Endothelial cell of umbilical vein (primary cell): ENCODE measurements at regions not wholly inside any gene's neighbourhood (a gene's known extent, or its start where the extent isn't known, plus 50 kb on each side); places are given as distances from the start of the nearest gene placed in this dataset.

Experiments used
- BruUV-seq: library from RNA; stranded (reverse); fragments of 400-500 nt; replicated peaks from 2 replicates; lab custom pipeline; 2021; lab: Mats Ljungman, UMichigan
- CTCF ChIA-PET: fragments of 300-600, 350-600 bp; sonication (Branson Sonifier 250); formaldehyde crosslinking; loops from one replicate; lab custom pipeline; 2021; ENCODE audit warnings: antibody characterized with exemption, inconsistent platforms; lab: Charles Lee
- POLR2A ChIA-PET: fragments of 300-600, 350-600 bp; sonication (Branson Sonifier 250); formaldehyde crosslinking; loops from one replicate; lab custom pipeline; 2021; ENCODE audit warnings: antibody characterized with exemption, inconsistent platforms; lab: Charles Lee
- DNase-seq: peaks from one replicate; pipeline ENCODE4 v3.0.0-alpha.2; 2011; ENCODE audit warnings: low read depth, low spot score
- FAIRE-seq: peaks from 2 replicates; lab custom pipeline; 2011; peaks lifted over from hg19 to GRCh38; lab: Jason Lieb, UNC
- H2AFZ ChIP-seq: 2 replicates; pipeline ENCODE4 v1.6.0; 2012; ENCODE audit warnings: low read depth, low read length, control low read depth, inconsistent platforms
- H3K27ac ChIP-seq: 2 replicates; pipeline ENCODE4 v1.5.1; 2011; ENCODE audit warnings: low read depth, mild to moderate bottlenecking, control low read depth, low read length, moderate library complexity; ENCODE audit not compliant: insufficient read depth
- H3K27me3 ChIP-seq, 2 experiments: 2 replicates each; pipeline versions ENCODE4 v1.6.0 to v1.6.1; 2011; ENCODE audit warnings: low read length in 2 of 2, mixed read lengths in 1 of 2; ENCODE audit not compliant: control insufficient read depth in 2 of 2, insufficient read depth in 2 of 2
- H3K36me3 ChIP-seq, 2 experiments: 2 replicates in 1 of 2; 3 replicates in 1 of 2; pipeline ENCODE4 v1.5.1; 2011; ENCODE audit warnings: low read length in 2 of 2, mild to moderate bottlenecking in 1 of 2, moderate library complexity in 1 of 2; ENCODE audit not compliant: control insufficient read depth in 2 of 2, insufficient read depth in 2 of 2; ENCODE audit errors: extremely low read depth in 1 of 2
- H3K4me1 ChIP-seq: 3 replicates; pipeline ENCODE4 v1.5.1; 2011; ENCODE audit warnings: mild to moderate bottlenecking, low read length; ENCODE audit not compliant: control insufficient read depth, insufficient read depth; ENCODE audit errors: extremely low read depth
- H3K4me2 ChIP-seq: 2 replicates; pipeline ENCODE4 v1.6.1; 2011; ENCODE audit warnings: low read length, control low read depth, mixed read lengths; ENCODE audit not compliant: insufficient read depth
- H3K4me3 ChIP-seq, 3 experiments: fragments of 200-600 bp in 1 of 3; sonication (generic), shearing (Covaris generic) in 1 of 3; replicated peaks in 1 of 3; 2 replicates each; pipeline ENCODE4 v1.5.1; 2011 to 2016; ENCODE audit warnings: control low read depth in 3 of 3, low read length in 3 of 3, mild to moderate bottlenecking in 2 of 3, inconsistent platforms in 1 of 3, low read depth in 1 of 3, moderate library complexity in 1 of 3; ENCODE audit not compliant: insufficient read depth in 1 of 3
- H3K79me2 ChIP-seq: 2 replicates; pipeline ENCODE4 v1.6.0; 2012; ENCODE audit warnings: low read length, inconsistent platforms; ENCODE audit not compliant: control insufficient read depth, insufficient read depth
- H3K9ac ChIP-seq: replicated peaks from 2 replicates; pipeline ENCODE3; 2011; ENCODE audit warnings: low read length, control low read depth; ENCODE audit not compliant: insufficient read depth; ENCODE audit errors: extremely low read depth
- H3K9me1 ChIP-seq: replicated peaks from 3 replicates; pipeline ENCODE4 v1.6.0; 2011; ENCODE audit warnings: mild to moderate bottlenecking, low read length; ENCODE audit not compliant: control insufficient read depth, insufficient read depth; ENCODE audit errors: extremely low read depth
- H3K9me3 ChIP-seq: replicated peaks from 2 replicates; pipeline ENCODE4 v1.5.1; 2012; ENCODE audit warnings: low read length, inconsistent platforms; ENCODE audit not compliant: control insufficient read depth, insufficient read depth
- H4K20me1 ChIP-seq: replicated peaks from 2 replicates; pipeline ENCODE3; 2011; ENCODE audit warnings: mild to moderate bottlenecking, low read length; ENCODE audit not compliant: control insufficient read depth, insufficient read depth; ENCODE audit errors: extremely low read depth
- CTCF ChIP-seq, 2 donors: IDR thresholded peaks; 1 replicate in 1 of 2; 2 replicates in 1 of 2; pipeline ENCODE4 v1.5.1; 2011; ENCODE audit warnings: low read length in 2 of 2, mild to moderate bottlenecking in 2 of 2, moderate library complexity in 2 of 2, control low read depth in 1 of 2, inconsistent platforms in 1 of 2, low read depth in 1 of 2; ENCODE audit not compliant: insufficient read depth in 1 of 2; ENCODE audit errors: extremely low read depth in 1 of 2
- FOS ChIP-seq: IDR thresholded peaks from 2 replicates; pipeline ENCODE4 v1.6.1; 2011; ENCODE audit warnings: mild to moderate bottlenecking, low read length, moderate library complexity, borderline replicate concordance; ENCODE audit not compliant: insufficient read depth
- MYC ChIP-seq: IDR thresholded peaks from one replicate; pipeline ENCODE4 v1.6.1; 2011; ENCODE audit warnings: mild to moderate bottlenecking, low read depth, low read length
- POLR2A ChIP-seq: IDR thresholded peaks from 2 replicates; pipeline ENCODE4 v1.6.1; 2012; ENCODE audit warnings: low read depth, mild to moderate bottlenecking, control low read depth, low read length
- dilution Hi-C: fragments of 300-500 bp; cut with MboI; formaldehyde crosslinking; loops from one replicate; pipeline ENCODE4 v1.15.0; 2019; ENCODE audit warnings: low sequenced_read_pairs; ENCODE audit not compliant: extremely low pct_ligation_motif_present
- intact Hi-C: fragments of 100-400 bp; cut with micrococcal nuclease; formaldehyde crosslinking; loops from one replicate; pipeline ENCODE4 v1.10.0; 2022

GRCh38 chr1:30609336-30609998 lies 113.9 kb downstream of the MATN1 start:
- no peak overlapping the region for H2AFZ ChIP-seq
- DNase-seq (no peak), FAIRE-seq (no peak)
- dilution Hi-C loops (no loop called here), intact Hi-C loops (no loop called here)
- TF ChIP-seq POLR2A (no peak), CTCF (IDR thresholded peaks at IDR 0.05; ENCODE audit: extremely low read depth in 1 of 2, insufficient read depth in 1 of 2, low read depth in 1 of 2, low read length in 2 of 2) (no peak), MYC (no peak), FOS (no peak)
- ChIA-PET POLR2A (no interaction called here), CTCF (no interaction called here)
- H3K9me1 ChIP-seq, result no peaks in the 10 kb centered on the region
- H3K4me1 ChIP-seq, result no peaks in the 10 kb centered on the region
- BruUV-seq, result no TSS peak
- H3K4me2 ChIP-seq, result no peak overlapping the region
- H3K27ac ChIP-seq, result no peak overlapping the region
- no peaks in the 10 kb centered on the region for H4K20me1 ChIP-seq
- H3K36me3 ChIP-seq, result no peaks in the 10 kb centered on the region
- H3K9me3 ChIP-seq, result no peaks in the 10 kb centered on the region
- no peak overlapping the region for H3K9ac ChIP-seq
- no peak overlapping the region for H3K4me3 ChIP-seq
- no peaks in the 10 kb centered on the region for H3K27me3 ChIP-seq
- H3K79me2 ChIP-seq, result no peaks in the 10 kb centered on the region

GRCh38 chr1:30607723-30608122 lies 115.7 kb downstream of the MATN1 start:
- dilution Hi-C loops, result no loop called here

More at GRCh38 chr1:30607723-30608122, 115.7 kb downstream of the MATN1 start:
- Histone ChIP-seq H3K4me1 (no peaks in the 10 kb centered on the region), H3K4me3 (no peak overlapping the region), H3K36me3 (no peaks in the 10 kb centered on the region), H2AFZ (no peak overlapping the region), H3K79me2 (no peaks in the 10 kb centered on the region), H4K20me1 (no peaks in the 10 kb centered on the region), H3K27me3 (no peaks in the 10 kb centered on the region), H3K9me1 (no peaks in the 10 kb centered on the region), H3K4me2 (no peak overlapping the region), H3K27ac (no peak overlapping the region), H3K9ac (no peak overlapping the region), H3K9me3 (no peaks in the 10 kb centered on the region)
- TF ChIP-seq FOS, result no peak
- POLR2A ChIA-PET, result no interaction called here
- intact Hi-C loops, result no loop called here
- FAIRE-seq (no peak), DNase-seq (no peak)
- no TSS peak for BruUV-seq
- CTCF ChIA-PET, result no interaction called here
